ENCODE measurements at regions not wholly inside any gene's neighbourhood (a gene's known extent, or its start where the extent isn't known, plus 50 kb on each side); places are given as distances from the start of the nearest gene placed in this dataset.

DNA sequence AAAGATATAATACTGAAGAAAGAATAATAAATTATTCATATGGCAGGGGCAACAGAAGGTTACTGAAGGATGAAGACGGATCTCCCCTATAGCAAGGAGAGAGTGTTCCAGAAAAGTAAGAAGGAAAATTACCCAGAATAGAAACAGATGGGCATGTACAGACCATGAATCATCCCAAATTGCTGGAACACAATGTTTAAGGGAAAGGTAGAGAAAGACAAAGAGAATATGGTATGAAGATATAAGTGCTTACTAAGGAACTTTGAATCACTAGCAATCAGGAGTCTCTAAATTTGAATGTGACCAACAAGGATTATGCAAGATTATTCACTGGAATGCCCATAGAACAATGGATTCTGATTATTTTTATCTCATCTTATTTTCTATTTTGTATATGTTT, 375.4 kb downstream of the COL11A1 start:
- H3K27ac Mint-ChIP-seq (ENCODE audit: unreplicated experiment), result no peak overlapping the region
- no peaks in the 10 kb centered on the region for H3K27me3 Mint-ChIP-seq (ENCODE audit: unreplicated experiment)
- peaks cover 2% of the 10 kb centered on the region for H3K9me3 Mint-ChIP-seq (ENCODE audit: unreplicated experiment)
- H3K36me3 Mint-ChIP-seq (ENCODE audit: unreplicated experiment), result no peaks in the 10 kb centered on the region
- no peak for DNase-seq
- peaks cover 3% of the 10 kb centered on the region for H3K4me1 Mint-ChIP-seq (ENCODE audit: low read depth, unreplicated experiment)
- TF ChIP-seq, protein P1, sequence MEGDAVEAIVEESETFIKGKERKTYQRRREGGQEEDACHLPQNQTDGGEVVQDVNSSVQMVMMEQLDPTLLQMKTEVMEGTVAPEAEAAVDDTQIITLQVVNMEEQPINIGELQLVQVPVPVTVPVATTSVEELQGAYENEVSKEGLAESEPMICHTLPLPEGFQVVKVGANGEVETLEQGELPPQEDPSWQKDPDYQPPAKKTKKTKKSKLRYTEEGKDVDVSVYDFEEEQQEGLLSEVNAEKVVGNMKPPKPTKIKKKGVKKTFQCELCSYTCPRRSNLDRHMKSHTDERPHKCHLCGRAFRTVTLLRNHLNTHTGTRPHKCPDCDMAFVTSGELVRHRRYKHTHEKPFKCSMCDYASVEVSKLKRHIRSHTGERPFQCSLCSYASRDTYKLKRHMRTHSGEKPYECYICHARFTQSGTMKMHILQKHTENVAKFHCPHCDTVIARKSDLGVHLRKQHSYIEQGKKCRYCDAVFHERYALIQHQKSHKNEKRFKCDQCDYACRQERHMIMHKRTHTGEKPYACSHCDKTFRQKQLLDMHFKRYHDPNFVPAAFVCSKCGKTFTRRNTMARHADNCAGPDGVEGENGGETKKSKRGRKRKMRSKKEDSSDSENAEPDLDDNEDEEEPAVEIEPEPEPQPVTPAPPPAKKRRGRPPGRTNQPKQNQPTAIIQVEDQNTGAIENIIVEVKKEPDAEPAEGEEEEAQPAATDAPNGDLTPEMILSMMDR (IDR thresholded peaks at IDR 0.05; ENCODE audit: partially characterized antibody, unreplicated experiment), result no peak
- no peak overlapping the region for H3K4me3 Mint-ChIP-seq (ENCODE audit: unreplicated experiment)

DNA sequence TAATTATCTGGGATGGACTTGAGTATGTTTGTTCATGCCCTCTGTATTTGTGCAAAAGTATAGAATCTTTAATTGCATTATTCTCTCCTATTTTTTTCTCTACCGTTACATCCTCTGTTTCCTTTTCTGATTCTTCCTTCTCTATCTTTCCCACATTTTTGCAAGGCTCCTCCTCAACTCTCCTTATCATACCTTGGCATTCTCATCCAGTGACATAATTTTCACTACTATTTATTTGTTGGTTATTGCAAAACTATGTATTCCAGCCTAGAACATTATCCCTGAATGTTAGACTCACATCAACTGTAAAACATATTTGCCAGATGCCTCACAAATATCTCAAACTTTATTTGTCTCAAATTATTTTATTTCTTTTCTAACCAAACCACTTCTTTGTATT, 381.9 kb downstream of the COL11A1 start:
- Mint-ChIP-seq H3K4me3 (ENCODE audit: unreplicated experiment) (no peak overlapping the region), H3K4me1 (ENCODE audit: low read depth, unreplicated experiment) (peaks cover 3% of the 10 kb centered on the region), H3K27me3 (ENCODE audit: unreplicated experiment) (no peaks in the 10 kb centered on the region), H3K9me3 (ENCODE audit: unreplicated experiment) (no peaks in the 10 kb centered on the region), H3K36me3 (ENCODE audit: unreplicated experiment) (no peaks in the 10 kb centered on the region), H3K27ac (ENCODE audit: unreplicated experiment) (no peak overlapping the region)
- TF ChIP-seq, protein P1 (IDR thresholded peaks at IDR 0.05; ENCODE audit: partially characterized antibody, unreplicated experiment), result no peak
- no peak for DNase-seq

DNA sequence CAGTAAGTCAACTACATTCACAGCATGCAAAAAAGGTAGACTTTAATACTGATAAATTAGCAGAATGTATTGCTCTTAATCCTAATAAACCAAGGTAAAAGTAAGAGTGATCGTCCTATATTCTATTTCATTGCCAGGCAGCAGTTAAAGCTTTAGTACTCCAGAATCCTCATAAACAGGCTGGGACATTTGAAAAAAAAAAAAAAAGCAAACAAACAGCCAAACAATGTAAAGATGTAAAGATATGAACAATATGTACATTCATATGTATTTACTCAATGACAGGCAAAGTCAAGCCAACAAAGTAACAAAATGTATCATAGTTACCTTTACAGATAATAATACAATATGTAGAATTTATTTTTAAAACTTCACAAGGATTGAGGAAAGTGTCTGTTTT, 383.6 kb downstream of the COL11A1 start:
- H3K4me3 Mint-ChIP-seq (ENCODE audit: unreplicated experiment), result no peak overlapping the region
- H3K36me3 Mint-ChIP-seq (ENCODE audit: unreplicated experiment), result no peaks in the 10 kb centered on the region
- H3K27ac Mint-ChIP-seq (ENCODE audit: unreplicated experiment), result no peak overlapping the region
- no peaks in the 10 kb centered on the region for H3K27me3 Mint-ChIP-seq (ENCODE audit: unreplicated experiment)
- H3K9me3 Mint-ChIP-seq (ENCODE audit: unreplicated experiment), result no peaks in the 10 kb centered on the region
- TF ChIP-seq, protein P1 (IDR thresholded peaks at IDR 0.05; ENCODE audit: partially characterized antibody, unreplicated experiment), result no peak
- peaks cover 2% of the 10 kb centered on the region for H3K4me1 Mint-ChIP-seq (ENCODE audit: low read depth, unreplicated experiment)
- DNase-seq, result no peak

DNA sequence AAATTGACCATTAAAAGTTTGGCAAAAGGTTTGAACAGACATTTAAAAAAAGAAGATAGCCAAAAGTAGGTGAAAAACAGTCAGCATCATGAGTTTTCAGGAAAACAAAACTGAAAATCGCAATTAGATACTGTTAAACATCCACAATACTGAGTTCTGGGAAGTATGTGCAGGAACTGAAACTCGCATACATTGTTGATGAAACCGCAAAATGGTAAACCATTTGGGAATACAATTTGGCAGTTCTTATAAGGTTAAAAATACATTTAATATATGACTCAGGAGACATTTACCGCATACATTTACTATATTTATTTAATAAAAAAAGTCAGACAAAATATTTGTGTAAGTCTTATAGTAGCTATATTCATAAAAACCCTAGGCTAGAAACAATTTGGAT, 393.2 kb downstream of the COL11A1 start:
- TF ChIP-seq, protein P1 (IDR thresholded peaks at IDR 0.05; ENCODE audit: partially characterized antibody, unreplicated experiment), result no peak
- no peak overlapping the region for H3K27ac Mint-ChIP-seq (ENCODE audit: unreplicated experiment)
- no peaks in the 10 kb centered on the region for H3K27me3 Mint-ChIP-seq (ENCODE audit: unreplicated experiment)
- no peak for DNase-seq
- peaks cover 8% of the 10 kb centered on the region for H3K4me1 Mint-ChIP-seq (ENCODE audit: low read depth, unreplicated experiment)
- H3K4me3 Mint-ChIP-seq (ENCODE audit: unreplicated experiment), result no peak overlapping the region
- H3K9me3 Mint-ChIP-seq (ENCODE audit: unreplicated experiment), result no peaks in the 10 kb centered on the region
- no peaks in the 10 kb centered on the region for H3K36me3 Mint-ChIP-seq (ENCODE audit: unreplicated experiment)

DNA sequence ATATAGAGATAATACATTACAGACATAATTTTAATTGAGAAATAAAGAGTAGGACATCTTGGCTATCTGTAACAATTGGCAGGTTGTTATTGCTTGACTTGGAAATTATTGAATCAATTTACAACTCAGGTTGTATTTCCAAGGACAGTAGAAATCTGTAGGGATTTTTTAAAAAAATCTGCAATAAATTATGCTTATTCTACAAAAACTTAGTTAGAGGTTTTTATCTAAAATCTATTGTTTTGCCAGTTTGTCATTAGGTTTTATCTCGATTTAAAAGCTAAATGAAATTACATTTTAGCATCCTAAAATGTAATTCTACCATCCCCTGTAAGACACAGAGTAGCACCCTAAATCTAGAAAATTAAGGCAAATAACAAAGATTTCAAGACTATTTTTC, 408.8 kb downstream of the COL11A1 start:
- DNase-seq, result no peak
- Mint-ChIP-seq H3K27me3 (ENCODE audit: unreplicated experiment) (no peaks in the 10 kb centered on the region), H3K4me1 (ENCODE audit: low read depth, unreplicated experiment) (peaks cover 14% of the 10 kb centered on the region), H3K4me3 (ENCODE audit: unreplicated experiment) (no peak overlapping the region), H3K36me3 (ENCODE audit: unreplicated experiment) (no peaks in the 10 kb centered on the region), H3K27ac (ENCODE audit: unreplicated experiment) (no peak overlapping the region), H3K9me3 (ENCODE audit: unreplicated experiment) (peaks cover 3% of the 10 kb centered on the region)
- TF ChIP-seq, protein P1 (IDR thresholded peaks at IDR 0.05; ENCODE audit: partially characterized antibody, unreplicated experiment), result no peak
